Medulla oblongata (tissue), 1 donor: ENCODE measurements at regions not wholly inside any gene's neighbourhood (a gene's known extent, or its start where the extent isn't known, plus 50 kb on each side); places are given as distances from the start of the nearest gene placed in this dataset.
"Not testable (repeated sequence)": the region's sequence is repeated elsewhere in the genome, so short reads cannot be mapped to it uniquely, and the experiment has no call there.

Experiments used
- DNase-seq: peaks from one replicate; pipeline ENCODE4 v3.0.0-alpha.2; 2015; ENCODE audit errors: extremely low spot score

GRCh38 chr12:61264294-61264693, 995.9 kb upstream of the USP15 start:
- not testable (repeated sequence) for DNase-seq

GRCh38 chr12:61267474-61267873, 992.7 kb upstream of the USP15 start:
- no peak for DNase-seq

- DNase-seq: no peak
Measured at GRCh38 chr12:61272441-61272840, 987.8 kb upstream of the USP15 start.

- no peak for DNase-seq
Measured at GRCh38 chr12:61282790-61283575, 977.2 kb upstream of the USP15 start.

GRCh38 chr12:61290473-61290872, 969.7 kb upstream of the USP15 start:
- DNase-seq: no peak

GRCh38 chr12:61291647-61292046, 968.6 kb upstream of the USP15 start:
- DNase-seq: no peak

- not testable (repeated sequence) for DNase-seq
Measured at GRCh38 chr12:61294011-61294410, 966.2 kb upstream of the USP15 start.

GRCh38 chr12:61301817-61302216, 958.4 kb upstream of the USP15 start:
- DNase-seq: no peak

- DNase-seq: no peak
Measured at GRCh38 chr12:61302282-61302681, 957.9 kb upstream of the USP15 start.

- DNase-seq: no peak
Measured at GRCh38 chr12:61308220-61308619, 952.0 kb upstream of the USP15 start.

GRCh38 chr12:61311413-61311812, 948.8 kb upstream of the USP15 start:
- no peak for DNase-seq

GRCh38 chr12:61348871-61349270, 911.3 kb upstream of the USP15 start:
- DNase-seq: no peak

- DNase-seq: no peak
Measured at GRCh38 chr12:61355105-61355504, 905.1 kb upstream of the USP15 start.

- no peak for DNase-seq
Measured at GRCh38 chr12:61356485-61356884, 903.7 kb upstream of the USP15 start.

GRCh38 chr12:61357496-61357895, 902.7 kb upstream of the USP15 start:
- no peak for DNase-seq

- no peak for DNase-seq
Measured at GRCh38 chr12:61362037-61362436, 898.2 kb upstream of the USP15 start.

- no peak for DNase-seq
Measured at GRCh38 chr12:61365001-61365400, 895.2 kb upstream of the USP15 start.

- no peak for DNase-seq
Measured at GRCh38 chr12:61367281-61367785, 892.9 kb upstream of the USP15 start.

- DNase-seq: no peak
Measured at GRCh38 chr12:61369241-61369910, 890.8 kb upstream of the USP15 start.

GRCh38 chr12:61384511-61384910, 875.7 kb upstream of the USP15 start:
- DNase-seq: no peak

- no peak for DNase-seq
Measured at GRCh38 chr12:61385771-61386170, 874.4 kb upstream of the USP15 start.

GRCh38 chr12:61397668-61398067, 862.5 kb upstream of the USP15 start:
- DNase-seq: no peak

GRCh38 chr12:61412201-61412600, 848.0 kb upstream of the USP15 start:
- no peak for DNase-seq
